ENCODE measurements at regions not wholly inside any gene's neighbourhood (a gene's known extent, or its start where the extent isn't known, plus 50 kb on each side); places are given as distances from the start of the nearest gene placed in this dataset.

GRCh38 chr3:79846148-79846933, 78.5 kb upstream of the ROBO1 start:
- no peaks in the 10 kb centered on the region for H3K27me3 ChIP-seq (ENCODE audit: insufficient read depth, low read length)
- no peaks in the 10 kb centered on the region for H3K4me1 ChIP-seq (ENCODE audit: insufficient read depth, low read length)
- no peaks in the 10 kb centered on the region for H3K9me3 ChIP-seq (ENCODE audit: insufficient read depth, low read depth, low read length)
- no peaks in the 10 kb centered on the region for H3K36me3 ChIP-seq (ENCODE audit: insufficient read depth, low read length)
- 58% methylated on average over 8 of the region's 9 CpGs for WGBS
- H3K27ac ChIP-seq (ENCODE audit: low read depth, low read length) = no peak overlapping the region
- no peak overlapping the region for H3K9ac ChIP-seq (ENCODE audit: low read depth, low read length)
- H3K4me3 ChIP-seq (ENCODE audit: low read length) = no peak overlapping the region

- WGBS = no CpG with 5 or more reads among the region's 4 CpGs
- Histone ChIP-seq H3K36me3 (ENCODE audit: insufficient read depth, low read length) (no peaks in the 10 kb centered on the region), H3K4me3 (ENCODE audit: low read length) (no peak overlapping the region), H3K27me3 (ENCODE audit: insufficient read depth, low read length) (no peaks in the 10 kb centered on the region), H3K9ac (ENCODE audit: low read depth, low read length) (no peak overlapping the region), H3K4me1 (ENCODE audit: insufficient read depth, low read length) (no peaks in the 10 kb centered on the region), H3K9me3 (ENCODE audit: insufficient read depth, low read depth, low read length) (no peaks in the 10 kb centered on the region), H3K27ac (ENCODE audit: low read depth, low read length) (no peak overlapping the region)
These were observed 77.7 kb upstream of the ROBO1 start for GRCh38 chr3:79845546-79845945.

- no peaks in the 10 kb centered on the region for H3K27me3 ChIP-seq (ENCODE audit: insufficient read depth, low read length)
- no peaks in the 10 kb centered on the region for H3K9me3 ChIP-seq (ENCODE audit: insufficient read depth, low read depth, low read length)
- no peak overlapping the region for H3K9ac ChIP-seq (ENCODE audit: low read depth, low read length)
- no peaks in the 10 kb centered on the region for H3K4me1 ChIP-seq (ENCODE audit: insufficient read depth, low read length)
- no CpG with 5 or more reads among the region's 2 CpGs for WGBS
- H3K27ac ChIP-seq (ENCODE audit: low read depth, low read length) = no peak overlapping the region
- H3K4me3 ChIP-seq (ENCODE audit: low read length) = no peak overlapping the region
- H3K36me3 ChIP-seq (ENCODE audit: insufficient read depth, low read length) = no peaks in the 10 kb centered on the region
These were observed 76.4 kb upstream of the ROBO1 start for GRCh38 chr3:79844176-79844575.

GRCh38 chr3:79843180-79843579, 75.4 kb upstream of the ROBO1 start:
- no peak overlapping the region for H3K9ac ChIP-seq (ENCODE audit: low read depth, low read length)
- no peaks in the 10 kb centered on the region for H3K4me1 ChIP-seq (ENCODE audit: insufficient read depth, low read length)
- no peaks in the 10 kb centered on the region for H3K9me3 ChIP-seq (ENCODE audit: insufficient read depth, low read depth, low read length)
- no peaks in the 10 kb centered on the region for H3K27me3 ChIP-seq (ENCODE audit: insufficient read depth, low read length)
- no peak overlapping the region for H3K27ac ChIP-seq (ENCODE audit: low read depth, low read length)
- no peaks in the 10 kb centered on the region for H3K36me3 ChIP-seq (ENCODE audit: insufficient read depth, low read length)
- no peak overlapping the region for H3K4me3 ChIP-seq (ENCODE audit: low read length)

- no peaks in the 10 kb centered on the region for H3K4me1 ChIP-seq (ENCODE audit: insufficient read depth, low read length)
- no peaks in the 10 kb centered on the region for H3K9me3 ChIP-seq (ENCODE audit: insufficient read depth, low read depth, low read length)
- H3K4me3 ChIP-seq (ENCODE audit: low read length) = no peak overlapping the region
- no peak overlapping the region for H3K27ac ChIP-seq (ENCODE audit: low read depth, low read length)
- no peaks in the 10 kb centered on the region for H3K27me3 ChIP-seq (ENCODE audit: insufficient read depth, low read length)
- no peaks in the 10 kb centered on the region for H3K36me3 ChIP-seq (ENCODE audit: insufficient read depth, low read length)
- 89% methylated on average over 3 of the region's 4 CpGs for WGBS
- no peak overlapping the region for H3K9ac ChIP-seq (ENCODE audit: low read depth, low read length)
These were observed 67.9 kb upstream of the ROBO1 start for GRCh38 chr3:79835701-79836100.

GRCh38 chr3:79824166-79824565, 56.4 kb upstream of the ROBO1 start:
- 83% methylated on average over 11 of the region's 11 CpGs for WGBS
- H3K9me3 ChIP-seq (ENCODE audit: insufficient read depth, low read depth, low read length) = no peaks in the 10 kb centered on the region
- no peaks in the 10 kb centered on the region for H3K27me3 ChIP-seq (ENCODE audit: insufficient read depth, low read length)
- H3K36me3 ChIP-seq (ENCODE audit: insufficient read depth, low read length) = no peaks in the 10 kb centered on the region
- no peaks in the 10 kb centered on the region for H3K4me1 ChIP-seq (ENCODE audit: insufficient read depth, low read length)
- H3K9ac ChIP-seq (ENCODE audit: low read depth, low read length) = no peak overlapping the region
- no peak overlapping the region for H3K4me3 ChIP-seq (ENCODE audit: low read length)
- H3K27ac ChIP-seq (ENCODE audit: low read depth, low read length) = no peak overlapping the region

GRCh38 chr3:79822076-79822475, 54.3 kb upstream of the ROBO1 start:
- Histone ChIP-seq H3K27ac (ENCODE audit: low read depth, low read length) (no peak overlapping the region), H3K9ac (ENCODE audit: low read depth, low read length) (no peak overlapping the region), H3K36me3 (ENCODE audit: insufficient read depth, low read length) (no peaks in the 10 kb centered on the region), H3K4me3 (ENCODE audit: low read length) (no peak overlapping the region), H3K9me3 (ENCODE audit: insufficient read depth, low read depth, low read length) (no peaks in the 10 kb centered on the region), H3K4me1 (ENCODE audit: insufficient read depth, low read length) (no peaks in the 10 kb centered on the region), H3K27me3 (ENCODE audit: insufficient read depth, low read length) (no peaks in the 10 kb centered on the region)
- WGBS = 58% methylated on average over 2 of the region's 2 CpGs

- Histone ChIP-seq H3K4me3 (ENCODE audit: low read length) (no peak overlapping the region), H3K9me3 (ENCODE audit: insufficient read depth, low read depth, low read length) (no peaks in the 10 kb centered on the region), H3K4me1 (ENCODE audit: insufficient read depth, low read length) (no peaks in the 10 kb centered on the region)
These were observed 52.3 kb upstream of the ROBO1 start for GRCh38 chr3:79820089-79820488.

GRCh38 chr3:79818015-79818414, 50.2 kb upstream of the ROBO1 start:
- Histone ChIP-seq H3K4me1 (ENCODE audit: insufficient read depth, low read length) (no peaks in the 10 kb centered on the region), H3K27me3 (ENCODE audit: insufficient read depth, low read length) (no peaks in the 10 kb centered on the region)

More at GRCh38 chr3:79820089-79820488, 52.3 kb upstream of the ROBO1 start:
- 92% methylated on average over 3 of the region's 4 CpGs for WGBS
- no peak overlapping the region for H3K9ac ChIP-seq (ENCODE audit: low read depth, low read length)
- no peak overlapping the region for H3K27ac ChIP-seq (ENCODE audit: low read depth, low read length)
- no peaks in the 10 kb centered on the region for H3K36me3 ChIP-seq (ENCODE audit: insufficient read depth, low read length)
- no peaks in the 10 kb centered on the region for H3K27me3 ChIP-seq (ENCODE audit: insufficient read depth, low read length)

More at GRCh38 chr3:79818015-79818414, 50.2 kb upstream of the ROBO1 start:
- no peak overlapping the region for H3K9ac ChIP-seq (ENCODE audit: low read depth, low read length)
- no peaks in the 10 kb centered on the region for H3K9me3 ChIP-seq (ENCODE audit: insufficient read depth, low read depth, low read length)
- H3K36me3 ChIP-seq (ENCODE audit: insufficient read depth, low read length) = no peaks in the 10 kb centered on the region
- no peak overlapping the region for H3K4me3 ChIP-seq (ENCODE audit: low read length)
- H3K27ac ChIP-seq (ENCODE audit: low read depth, low read length) = no peak overlapping the region
- 81% methylated on average over 1 of the region's 1 CpG for WGBS

Data from HUES64 (cell line).